ACC112 (cell line): ENCODE measurements at regions not wholly inside any gene's neighbourhood (a gene's known extent, or its start where the extent isn't known, plus 50 kb on each side); places are given as distances from the start of the nearest gene placed in this dataset.
A peak's percentile ranks its signal among the peaks of the same experiment; 100 is the strongest.

Experiments used
- H2AFZ ChIP-seq: fragments of 200-600 bp; sonication (generic); one replicate; pipeline ENCODE4 v1.6.0; 2017; ENCODE audit warnings: antibody characterized with exemption, low read length; ENCODE audit not compliant: unreplicated experiment
- H3K27ac ChIP-seq: fragments of 200-600 bp; sonication (generic); 2 replicates; pipeline ENCODE4 v1.5.1; 2014; ENCODE audit warnings: low read depth, mild to moderate bottlenecking, antibody characterized with exemption, low read length, moderate library complexity
- H3K27me3 ChIP-seq: fragments of 200-600 bp; sonication (generic); 2 replicates; pipeline ENCODE4 v1.6.1; 2014; ENCODE audit warnings: mild to moderate bottlenecking, antibody characterized with exemption, low read length, moderate library complexity, mixed read lengths; ENCODE audit not compliant: insufficient read depth
- H3K36me3 ChIP-seq: fragments of 200-600 bp; sonication (generic); 2 replicates; pipeline ENCODE4 v1.6.1; 2016; ENCODE audit warnings: mild to moderate bottlenecking, antibody characterized with exemption, low read length, moderate library complexity, mixed read lengths; ENCODE audit not compliant: insufficient read depth
- H3K4me1 ChIP-seq: fragments of 200-600 bp; sonication (generic); one replicate; pipeline ENCODE4 v1.6.1; 2016; ENCODE audit warnings: low read length, mixed read lengths; ENCODE audit not compliant: insufficient read depth, unreplicated experiment, control insufficient read depth
- H3K4me3 ChIP-seq: fragments of 200-600 bp; sonication (generic); 2 replicates; pipeline ENCODE4 v1.5.1; 2014; ENCODE audit warnings: mild to moderate bottlenecking, low read depth, low read length
- H3K79me2 ChIP-seq: fragments of 200-600 bp; sonication (generic); one replicate; pipeline ENCODE4 v1.6.0; 2016; ENCODE audit warnings: low read length; ENCODE audit not compliant: control insufficient read depth, unreplicated experiment, insufficient read depth

DNA sequence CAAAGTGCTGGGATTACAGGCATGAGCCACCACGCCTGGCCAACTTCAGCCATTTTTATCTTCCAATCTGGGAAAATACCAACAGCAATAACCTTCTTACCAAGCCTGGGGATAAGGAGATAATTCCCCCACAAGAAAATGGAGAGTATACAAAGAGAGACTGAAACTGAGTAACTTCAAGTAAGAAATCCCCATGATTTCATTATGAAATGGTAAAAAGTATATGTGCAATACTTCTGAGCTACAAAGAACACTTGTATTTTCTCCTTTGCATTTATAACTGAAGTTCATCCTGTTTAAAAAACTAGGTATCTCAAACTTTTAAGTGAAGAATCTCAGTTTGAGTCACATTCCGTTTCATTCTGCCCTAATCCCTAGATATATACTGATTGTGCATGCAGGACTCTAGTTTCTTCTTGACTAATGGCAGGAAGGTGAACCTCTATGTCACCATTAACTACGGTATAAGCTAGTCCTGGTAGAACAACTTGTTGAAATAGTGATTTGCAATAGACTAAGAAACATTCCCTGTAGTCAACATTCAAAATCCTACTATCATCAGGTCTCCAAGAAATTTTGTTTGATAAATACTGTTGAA lies 2071.4 kb downstream of the MAT2B start:
- no peaks in the 10 kb centered on the region for H3K36me3 ChIP-seq

DNA sequence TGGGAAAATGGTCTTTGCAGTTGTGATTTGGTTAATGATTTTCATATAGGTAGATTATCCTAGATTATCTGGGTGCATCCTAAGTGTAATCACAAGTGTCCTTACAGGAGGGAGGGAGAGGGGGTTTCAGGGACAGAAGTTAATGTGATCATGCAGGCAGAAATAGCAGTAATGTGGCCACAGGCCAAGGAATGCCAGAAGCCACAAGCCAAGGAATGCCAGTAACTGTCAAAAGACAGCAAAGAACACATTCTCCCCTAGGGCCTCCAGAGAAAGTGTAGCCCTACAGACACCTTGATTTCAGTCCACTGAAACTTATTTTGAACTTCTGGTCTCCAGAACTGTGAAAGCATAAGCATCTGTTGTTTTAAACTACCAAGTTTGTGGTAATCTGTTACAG lies 2074.5 kb downstream of the MAT2B start:
- Histone ChIP-seq H3K27me3 (no peaks in the 10 kb centered on the region), H3K36me3 (no peaks in the 10 kb centered on the region), H3K27ac (no peak overlapping the region), H3K79me2 (no peaks in the 10 kb centered on the region), H3K4me3 (no peak overlapping the region), H3K4me1 (no peaks in the 10 kb centered on the region), H2AFZ (no peak overlapping the region)

More for the DNA sequence above, 2071.4 kb downstream of the MAT2B start:
- Histone ChIP-seq H2AFZ (no peak overlapping the region), H3K27me3 (no peaks in the 10 kb centered on the region), H3K4me3 (no peak overlapping the region), H3K79me2 (no peaks in the 10 kb centered on the region), H3K27ac (no peak overlapping the region), H3K4me1 (peaks cover 5% of the 10 kb centered on the region)

DNA sequence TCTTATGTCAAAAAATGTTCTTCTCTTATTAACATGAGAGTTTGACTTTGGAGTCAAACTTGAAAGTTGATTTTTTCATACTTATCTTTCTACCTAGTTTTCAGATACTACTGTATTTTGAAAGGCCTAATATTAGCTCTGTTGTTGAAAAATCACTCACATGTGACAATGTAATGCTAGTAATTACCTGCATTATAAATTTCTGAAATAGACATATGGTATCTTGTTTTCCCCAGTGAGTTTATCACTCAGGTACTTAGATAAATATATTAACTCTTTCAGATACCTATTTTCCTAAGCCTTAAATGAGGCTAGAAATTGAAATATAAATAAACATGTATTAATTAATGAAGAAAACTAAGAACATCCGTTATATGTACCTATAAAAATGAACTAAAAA lies 2089.3 kb downstream of the MAT2B start:
- Histone ChIP-seq H2AFZ (no peak overlapping the region), H3K4me3 (no peak overlapping the region), H3K27me3 (no peaks in the 10 kb centered on the region), H3K79me2 (no peaks in the 10 kb centered on the region), H3K36me3 (no peaks in the 10 kb centered on the region), H3K27ac (no peak overlapping the region), H3K4me1 (no peaks in the 10 kb centered on the region)

DNA sequence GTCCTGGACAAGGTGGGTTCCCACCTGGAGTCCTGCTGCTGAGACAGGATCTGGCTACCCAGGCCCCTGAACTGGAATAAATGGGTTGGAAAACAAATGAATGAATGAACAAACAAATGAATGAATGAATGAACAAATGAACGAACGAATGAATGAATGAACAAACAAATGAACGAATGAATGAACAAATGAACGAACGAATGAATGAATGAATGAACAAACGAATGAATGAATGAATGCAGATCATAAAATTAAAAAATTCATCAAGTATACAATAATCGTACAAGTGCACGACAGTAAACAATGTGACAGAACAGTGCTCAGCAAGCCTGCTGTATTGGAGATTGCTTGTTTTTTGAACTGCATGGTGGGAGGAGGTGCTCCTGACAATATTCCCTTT lies 2097.1 kb downstream of the MAT2B start:
- Histone ChIP-seq H3K79me2 (no peaks in the 10 kb centered on the region), H3K27ac (no peak overlapping the region), H3K36me3 (no peaks in the 10 kb centered on the region), H3K4me3 (no peak overlapping the region), H3K27me3 (no peaks in the 10 kb centered on the region), H3K4me1 (no peaks in the 10 kb centered on the region), H2AFZ (no peak overlapping the region)

DNA sequence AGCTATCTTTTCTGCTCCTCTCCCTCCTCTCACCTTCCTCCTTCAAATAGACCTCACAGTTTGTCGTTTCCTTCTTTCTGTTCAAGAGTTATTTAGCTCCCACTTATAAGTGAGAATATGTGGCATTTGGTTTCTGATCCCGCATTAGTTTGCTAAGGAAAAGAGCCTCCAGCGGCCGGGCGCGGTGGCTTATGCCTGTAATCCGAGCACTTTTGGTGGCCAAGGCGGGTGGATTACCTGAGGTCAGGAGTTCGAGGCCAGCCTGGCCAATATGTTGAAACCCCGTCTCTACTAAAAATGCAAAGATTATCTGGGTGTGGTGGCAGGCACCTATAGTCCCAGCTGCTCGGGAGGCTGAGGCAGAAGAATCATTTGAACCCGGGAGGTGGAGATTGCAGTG lies 2101.6 kb downstream of the MAT2B start:
- Histone ChIP-seq H3K4me3 (no peak overlapping the region), H3K36me3 (no peaks in the 10 kb centered on the region), H3K79me2 (no peaks in the 10 kb centered on the region), H3K27me3 (no peaks in the 10 kb centered on the region), H3K4me1 (no peaks in the 10 kb centered on the region), H2AFZ (no peak overlapping the region), H3K27ac (no peak overlapping the region)

DNA sequence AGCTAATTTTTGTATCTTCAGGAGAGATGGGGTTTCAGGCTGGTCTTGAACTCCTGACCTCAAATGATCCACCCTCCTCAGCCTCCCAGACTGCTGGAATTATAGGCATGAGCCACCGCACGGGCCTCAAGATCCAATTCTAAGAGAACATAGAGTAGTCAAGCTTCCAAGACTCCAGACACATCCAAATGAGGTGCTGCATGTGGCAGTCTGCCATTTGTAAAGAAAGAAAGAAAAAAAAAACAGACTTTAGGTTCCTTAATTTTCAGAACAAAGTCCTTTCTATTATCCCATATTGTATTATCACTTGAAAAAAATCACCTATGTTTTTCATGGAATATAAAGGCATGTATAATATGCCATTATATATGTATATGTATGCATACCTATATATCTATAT lies 2104.5 kb downstream of the MAT2B start:
- H3K79me2 ChIP-seq, result no peaks in the 10 kb centered on the region
- H3K4me1 ChIP-seq, result no peaks in the 10 kb centered on the region

DNA sequence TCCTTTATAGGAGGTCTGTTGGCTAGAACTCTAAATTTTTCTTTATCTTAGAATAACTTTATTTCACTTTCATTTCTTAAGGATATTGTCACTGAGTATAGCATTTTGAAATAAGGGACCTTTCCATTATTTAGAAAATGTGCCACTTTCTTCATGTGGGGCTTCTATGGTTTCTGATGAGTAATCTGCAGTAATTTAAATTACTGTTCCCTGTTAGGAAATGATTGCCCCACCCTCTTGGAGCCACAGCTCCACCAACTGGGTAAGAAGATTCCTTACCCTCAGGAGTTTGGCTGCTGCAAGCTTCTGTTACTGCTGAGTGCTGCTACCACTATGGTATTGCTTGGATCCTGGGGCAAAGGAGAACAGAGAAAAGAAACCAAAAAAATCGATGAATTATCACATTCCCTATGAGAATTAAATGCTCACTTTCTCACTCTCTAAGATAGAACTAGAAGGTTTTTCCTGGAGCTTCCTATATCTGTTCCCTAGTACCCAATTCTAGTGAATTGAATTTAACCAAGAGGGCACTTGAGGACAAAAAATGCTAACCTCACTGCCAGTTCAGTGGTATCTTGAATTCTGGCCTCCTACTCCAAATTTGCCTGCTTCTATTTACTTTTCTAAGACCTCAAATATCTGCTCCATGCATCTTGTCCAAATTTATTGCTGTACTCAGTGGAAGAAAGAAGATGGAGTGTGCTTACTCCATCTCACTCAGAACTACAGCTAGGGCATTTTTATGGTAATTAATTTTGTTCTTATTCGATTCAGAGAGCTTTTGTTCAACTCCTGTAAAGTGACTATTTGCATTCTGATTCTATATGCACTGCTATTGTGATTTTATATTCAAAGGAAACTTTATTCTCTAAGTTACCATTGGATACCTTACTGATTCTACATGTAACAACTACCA lies 2111.3 kb downstream of the MAT2B start:
- Histone ChIP-seq H3K27ac (0 out of 2 replicates have a peak overlapping the region, but pooled peaks have one; percentile 10), H3K4me1 (peaks cover 17% of the 10 kb centered on the region), H3K4me3 (no peak overlapping the region)

More for the DNA sequence above, 2104.5 kb downstream of the MAT2B start:
- Histone ChIP-seq H2AFZ (no peak overlapping the region), H3K27ac (no peak overlapping the region), H3K27me3 (no peaks in the 10 kb centered on the region), H3K4me3 (no peak overlapping the region), H3K36me3 (no peaks in the 10 kb centered on the region)

DNA sequence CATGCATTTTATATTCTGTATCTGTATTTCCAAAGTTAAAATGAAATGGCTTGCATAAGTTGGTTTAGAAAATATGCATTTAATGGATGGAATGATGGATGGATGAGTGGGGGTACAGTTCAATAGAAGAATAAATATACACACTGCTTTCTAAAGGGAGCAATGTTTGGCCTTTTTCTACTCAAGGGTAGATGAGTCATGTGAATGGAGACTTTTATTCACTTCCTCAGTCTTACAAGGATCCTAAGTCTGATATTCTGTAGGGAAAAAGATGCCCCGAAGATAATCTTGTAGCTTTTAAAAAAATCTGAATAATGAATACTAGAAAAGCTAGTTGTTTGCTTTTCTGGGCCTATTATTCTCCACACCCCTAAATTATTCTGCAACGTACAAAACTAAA lies 2112.1 kb downstream of the MAT2B start:
- H3K4me1 ChIP-seq, result peaks cover 17% of the 10 kb centered on the region
- no peaks in the 10 kb centered on the region for H3K27me3 ChIP-seq
- no peaks in the 10 kb centered on the region for H3K79me2 ChIP-seq
- H3K36me3 ChIP-seq, result no peaks in the 10 kb centered on the region
- no peak overlapping the region for H3K27ac ChIP-seq
- no peak overlapping the region for H3K4me3 ChIP-seq
- no peak overlapping the region for H2AFZ ChIP-seq

More for the DNA sequence above, 2111.3 kb downstream of the MAT2B start:
- Histone ChIP-seq H2AFZ (peak overlapping the region; percentile 26), H3K27me3 (no peaks in the 10 kb centered on the region), H3K36me3 (no peaks in the 10 kb centered on the region), H3K79me2 (no peaks in the 10 kb centered on the region)

DNA sequence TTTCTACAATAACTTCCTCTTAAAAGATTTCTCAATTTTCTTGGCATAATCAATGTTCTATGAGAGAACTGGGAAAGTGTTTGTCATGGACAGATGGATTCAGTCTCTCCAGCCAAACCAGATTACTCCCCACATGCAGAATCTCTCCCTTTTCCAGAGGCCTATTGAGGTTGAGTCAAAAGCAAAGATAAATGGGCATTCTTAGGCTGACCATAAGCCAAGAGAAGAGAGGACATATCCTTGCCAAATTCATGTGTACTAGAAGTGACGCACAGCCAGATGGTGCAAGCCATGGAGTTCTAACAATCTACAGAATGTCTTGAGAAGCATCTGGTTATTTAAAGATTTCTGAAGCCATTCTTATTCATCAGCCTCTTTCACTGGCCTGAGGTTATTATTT lies 2115.0 kb downstream of the MAT2B start:
- Histone ChIP-seq H3K36me3 (no peaks in the 10 kb centered on the region), H3K4me3 (no peak overlapping the region), H3K79me2 (no peaks in the 10 kb centered on the region), H3K27me3 (no peaks in the 10 kb centered on the region), H3K27ac (no peak overlapping the region), H3K4me1 (peaks cover 17% of the 10 kb centered on the region), H2AFZ (no peak overlapping the region)

DNA sequence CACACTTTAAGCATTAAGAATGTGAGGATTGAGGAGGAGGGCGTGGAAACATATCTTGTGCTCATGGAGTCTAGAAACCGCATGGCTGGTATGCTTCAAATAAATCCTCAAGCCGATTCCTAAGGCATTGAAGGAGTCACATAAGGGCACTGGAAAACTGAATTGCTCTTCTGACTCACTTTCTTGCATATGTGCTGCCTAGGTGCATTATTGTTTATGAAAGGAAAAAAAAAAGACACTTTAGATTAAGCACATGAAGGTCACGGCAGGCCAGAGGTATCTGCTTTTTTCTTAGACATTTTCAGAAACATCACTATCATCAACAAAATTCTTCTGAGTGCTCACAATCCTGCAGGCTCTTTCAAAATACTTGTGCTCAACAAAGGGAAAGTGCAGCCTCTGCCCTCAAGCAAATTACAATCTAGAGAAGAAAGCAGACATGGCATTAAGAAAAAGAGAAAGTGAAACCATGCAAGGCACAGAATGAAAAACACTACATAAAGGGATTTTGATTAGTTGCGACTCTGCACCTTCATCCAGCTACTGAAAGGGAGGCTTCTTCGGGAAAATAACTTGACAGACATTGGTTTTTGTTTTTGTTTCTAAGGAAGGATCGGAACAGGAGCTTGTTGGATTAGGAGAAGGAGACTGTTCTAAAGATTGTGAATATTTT lies 2117.6 kb downstream of the MAT2B start:
- Histone ChIP-seq H3K27ac (no peak overlapping the region), H3K4me1 (peaks cover under 1% of the 10 kb centered on the region), H3K36me3 (no peaks in the 10 kb centered on the region), H3K27me3 (no peaks in the 10 kb centered on the region), H2AFZ (peak overlapping the region; percentile 100), H3K79me2 (no peaks in the 10 kb centered on the region), H3K4me3 (peak overlapping the region; percentile 75)
